Head of caudate nucleus (tissue), 42 donors: ENCODE measurements at regions not wholly inside any gene's neighbourhood (a gene's known extent, or its start where the extent isn't known, plus 50 kb on each side); places are given as distances from the start of the nearest gene placed in this dataset.
"Not testable (repeated sequence)": the region's sequence is repeated elsewhere in the genome, so short reads cannot be mapped to it uniquely, and the experiment has no call there.

Experiments
- DNase-seq, 42 donors: peaks; one replicate each; pipeline versions ENCODE4 v3.0.0 to v3.0.0-alpha.2; 2020 to 2021; ENCODE audit warnings: mixed read lengths in 7 of 42
- intact Hi-C: fragments of 100-400 bp; cut with DNase I; formaldehyde crosslinking; loops from one replicate; pipeline ENCODE4 v1.15.0; 2022

DNA sequence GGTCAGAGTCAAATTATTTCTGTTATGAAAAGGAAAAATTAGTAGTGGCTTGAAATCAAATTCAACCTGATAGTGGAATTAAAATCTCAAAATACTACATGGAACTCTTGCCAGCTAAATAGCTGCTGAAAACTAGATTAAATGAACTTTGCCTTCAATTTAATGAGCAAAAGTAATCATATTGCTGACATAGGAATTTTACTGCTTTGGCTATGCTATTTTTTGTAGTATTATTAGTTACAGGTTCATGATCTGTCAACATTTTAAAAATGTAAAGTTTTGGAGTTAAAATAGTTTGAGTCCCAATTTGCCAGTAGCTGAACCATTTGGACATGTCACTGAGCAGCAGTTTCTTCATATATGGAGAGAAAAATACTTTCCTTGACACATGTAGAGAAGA, 81.4 kb downstream of the RERGL start:
- intact Hi-C loops, result no loop called here
- no peak for DNase-seq

DNA sequence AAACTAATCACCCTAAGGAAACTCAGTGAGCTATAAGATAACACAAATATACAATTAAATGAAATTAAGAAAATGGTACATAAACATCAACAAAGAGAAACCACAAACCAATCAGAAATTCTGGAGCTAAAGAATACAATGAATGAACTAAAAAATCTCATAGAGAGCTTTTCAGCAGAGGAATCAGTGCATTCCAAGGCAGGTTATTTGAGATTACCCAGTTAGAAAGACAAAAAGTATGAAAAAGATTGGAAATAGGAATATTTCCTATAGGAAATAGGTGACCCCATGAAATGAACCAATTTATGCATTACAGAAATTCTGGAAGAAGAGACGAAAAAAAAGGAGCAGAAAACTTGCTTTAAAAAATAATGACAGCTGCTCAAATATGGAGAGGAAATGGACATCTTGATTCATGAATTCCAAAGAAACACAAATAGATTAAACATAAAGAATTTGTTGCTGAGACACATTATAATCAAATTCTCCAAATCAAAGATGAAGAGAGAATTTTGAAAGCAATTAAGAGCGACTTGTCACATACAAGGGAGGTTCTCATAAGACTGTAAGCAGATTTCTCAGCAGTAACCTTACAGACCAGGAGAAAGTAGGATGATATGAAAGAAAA, 90.7 kb downstream of the RERGL start:
- intact Hi-C loops, result no loop called here
- no peak for DNase-seq

GRCh38 chr12:17992002-17992656, 97.9 kb downstream of the RERGL start:
- DNase-seq, result peak in 30 of 42 donors; percentile 8 to 78 (median 46)
- intact Hi-C loops, result no loop called here

DNA sequence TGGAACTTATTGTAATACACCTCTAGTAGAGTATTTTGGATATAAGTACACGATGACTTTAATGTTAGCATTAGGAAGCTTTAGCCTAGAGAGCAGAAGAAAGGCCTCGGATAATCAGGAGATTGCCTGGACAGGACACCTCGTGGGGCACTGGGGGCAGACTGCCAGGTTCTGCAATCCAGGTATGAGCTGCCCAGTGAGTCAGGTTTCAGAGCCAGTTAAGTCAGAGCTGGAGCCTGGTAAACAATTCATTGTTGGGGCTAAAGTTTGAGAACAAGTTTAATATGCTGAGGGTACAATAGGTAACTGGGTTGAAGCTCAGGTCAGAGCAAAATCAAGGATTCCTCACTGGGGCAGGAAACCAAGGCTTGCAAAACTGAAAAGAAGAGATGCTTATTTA, 107.4 kb downstream of the RERGL start:
- intact Hi-C loops, result no loop called here
- no peak for DNase-seq

GRCh38 chr12:17976202-17976601, 113.8 kb downstream of the RERGL start:
- no peak for DNase-seq
- intact Hi-C loops, result no loop called here

- DNase-seq, result no peak
- intact Hi-C loops, result no loop called here
These were observed 114.2 kb downstream of the RERGL start for GRCh38 chr12:17975763-17976162.

DNA sequence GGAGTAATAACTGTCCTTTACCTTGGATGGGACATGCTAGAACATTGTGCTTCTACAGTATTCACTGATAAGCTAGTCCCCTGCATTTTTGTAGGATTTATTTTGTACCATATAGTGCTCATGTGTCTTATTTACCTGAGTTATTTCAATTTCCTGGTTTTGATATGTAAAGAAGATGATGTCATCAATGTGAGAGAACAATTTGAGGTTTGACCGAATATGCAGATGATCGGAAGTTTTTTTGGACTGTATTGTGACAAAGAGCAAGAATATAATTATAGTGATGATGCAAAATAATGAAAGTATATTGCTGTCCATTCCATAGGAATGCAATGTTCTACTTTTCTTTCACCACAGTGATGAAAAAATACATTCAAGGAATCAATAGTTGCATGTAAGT, 114.8 kb downstream of the RERGL start:
- intact Hi-C loops, result no loop called here
- DNase-seq, result no peak

GRCh38 chr12:17971850-17972249, 118.1 kb downstream of the RERGL start:
- intact Hi-C loops, result no loop called here
- DNase-seq, result no peak

DNA sequence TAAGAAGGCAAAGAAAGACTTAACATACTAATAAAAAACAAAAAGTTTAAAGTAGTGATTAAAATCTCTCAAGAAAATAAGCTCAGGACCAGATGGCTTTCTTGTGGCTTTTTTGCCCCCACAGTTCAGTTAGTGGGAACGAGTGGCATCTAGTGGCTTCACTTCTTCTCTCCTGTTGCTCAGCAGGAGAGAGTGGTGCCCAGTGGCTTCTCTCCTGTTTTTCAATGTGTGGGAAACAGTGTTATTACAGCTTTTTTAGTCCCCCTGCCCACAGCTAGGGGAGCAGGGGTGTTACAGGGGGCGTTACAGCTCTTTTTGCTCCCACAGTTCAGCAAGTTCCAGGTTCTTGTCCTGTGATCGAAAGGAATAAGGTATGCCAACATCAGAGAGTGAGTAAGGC, 135.2 kb downstream of the RERGL start:
- intact Hi-C loops, result no loop called here
- no peak for DNase-seq

GRCh38 chr12:17950898-17951297, 139.1 kb downstream of the RERGL start:
- intact Hi-C loops, result no loop called here

GRCh38 chr12:17949558-17950141, 140.3 kb downstream of the RERGL start:
- DNase-seq, result no peak
- intact Hi-C loops, result no loop called here

More at GRCh38 chr12:17950898-17951297, 139.1 kb downstream of the RERGL start:
- no peak for DNase-seq

DNA sequence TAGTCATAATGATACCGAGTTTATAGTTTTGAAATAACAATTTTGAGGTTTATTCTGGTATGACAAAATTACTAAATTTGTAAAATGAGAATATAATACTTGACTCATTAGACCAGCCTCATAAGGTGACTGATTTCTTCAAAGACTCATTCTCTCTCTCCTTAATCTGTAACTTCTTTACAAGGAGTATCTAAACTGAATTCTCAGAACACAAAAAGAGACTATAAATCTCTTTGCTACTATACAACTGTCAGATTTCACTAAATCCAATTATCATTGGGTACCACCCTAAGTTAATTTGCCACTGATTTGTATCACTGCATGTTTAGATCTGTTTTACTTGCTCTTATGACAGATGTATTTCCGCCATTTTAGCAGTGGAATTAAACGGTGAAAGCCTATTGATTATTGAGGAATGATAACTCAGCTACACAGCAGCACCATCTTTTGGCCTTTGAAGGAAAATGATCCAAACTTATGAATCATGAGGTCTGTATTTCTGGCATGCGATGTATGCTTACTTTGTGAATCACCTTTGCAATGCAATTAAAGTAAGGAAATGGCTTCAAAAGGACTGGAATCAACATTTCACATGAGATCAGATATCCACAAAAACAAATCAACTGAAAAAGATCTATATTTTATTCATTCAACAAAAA, 161.2 kb downstream of the RERGL start:
- peak in 2 of 42 donors; percentile 12 to 22 for DNase-seq
- intact Hi-C loops, result no loop called here

DNA sequence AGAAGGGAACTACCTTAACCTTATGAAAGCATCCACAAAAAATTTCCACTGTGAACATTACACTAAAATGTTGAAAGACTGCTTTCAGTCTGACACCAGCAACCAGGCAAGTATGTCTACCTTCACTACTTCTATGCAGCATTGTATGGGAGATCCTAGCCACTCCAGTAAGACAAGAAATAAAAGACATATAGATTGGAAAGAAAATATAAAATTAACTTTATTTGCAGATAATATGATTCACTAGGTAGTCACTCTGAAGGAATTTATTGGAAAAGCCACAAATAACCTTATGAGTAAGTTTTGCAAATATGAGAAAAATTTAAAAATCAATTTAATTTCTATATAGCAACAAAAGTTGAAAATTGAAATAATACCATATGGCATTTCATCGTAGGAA, 172.0 kb downstream of the RERGL start:
- DNase-seq, result no peak
- intact Hi-C loops, result no loop called here

DNA sequence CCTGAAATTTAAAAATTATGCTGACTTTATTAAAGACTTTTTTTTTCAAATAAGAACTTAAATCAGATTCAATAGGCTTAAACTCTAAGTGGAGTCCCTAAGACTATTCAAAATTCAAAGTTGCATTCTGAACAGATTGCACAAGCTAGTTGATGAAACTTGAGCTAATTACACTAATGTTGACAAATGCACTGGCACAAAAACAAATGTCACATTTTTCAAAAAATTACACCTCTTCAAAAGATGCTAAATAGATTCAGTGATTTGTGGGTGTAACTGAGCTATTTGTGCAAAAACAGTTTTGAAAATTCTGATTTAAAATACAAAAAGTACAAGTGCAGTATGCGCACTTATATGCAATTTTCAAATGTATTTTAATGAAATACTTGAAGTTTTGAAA, 205.4 kb downstream of the RERGL start:
- intact Hi-C loops, result no loop called here
- no peak for DNase-seq

- DNase-seq, result no peak
- intact Hi-C loops, result no loop called here
These were observed 211.3 kb downstream of the RERGL start for GRCh38 chr12:17878714-17879113.

GRCh38 chr12:17875230-17875629, 214.8 kb downstream of the RERGL start:
- no peak for DNase-seq
- intact Hi-C loops, result no loop called here

DNA sequence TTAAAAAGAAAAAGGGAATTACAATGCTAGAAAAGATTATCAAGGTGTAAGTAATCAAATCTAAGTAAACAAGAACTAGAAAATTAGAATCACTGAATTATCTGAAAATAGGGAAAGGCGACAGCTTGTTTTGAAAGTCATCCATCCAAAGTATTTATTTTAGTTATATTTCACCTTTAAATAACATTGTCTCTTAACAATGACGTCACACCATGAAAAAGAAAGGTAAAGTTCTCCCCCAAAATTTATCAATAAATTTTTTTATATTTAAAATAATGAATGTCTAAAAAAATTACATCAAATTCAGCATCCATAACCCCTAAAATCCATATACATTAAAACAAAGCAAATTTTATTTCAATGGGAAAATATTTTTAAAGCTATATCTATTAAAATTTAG, 223.2 kb downstream of the RERGL start:
- no peak for DNase-seq
- intact Hi-C loops, result no loop called here

GRCh38 chr12:17855548-17855947, 234.4 kb downstream of the RERGL start:
- DNase-seq, intact Hi-C loops: not testable (repeated sequence)

DNA sequence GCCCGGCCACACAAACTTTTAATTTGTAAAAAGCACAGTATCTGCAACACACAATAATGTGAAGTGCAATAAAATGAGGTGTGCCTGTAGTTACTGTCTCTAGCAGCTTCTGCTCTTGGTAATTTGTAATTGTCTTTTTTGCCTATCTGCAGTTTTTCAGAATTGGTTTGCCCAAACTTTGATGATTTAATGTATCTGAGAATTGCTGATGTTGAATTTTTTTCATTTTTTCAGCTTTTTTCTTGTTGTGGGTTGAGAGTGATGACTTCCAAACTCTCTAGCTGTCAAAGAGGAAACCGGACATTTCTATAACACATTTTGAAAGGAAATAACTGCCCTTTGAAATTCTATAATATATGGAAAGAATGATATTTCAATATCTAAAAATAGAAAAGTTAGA, 236.9 kb downstream of the RERGL start:
- intact Hi-C loops, result loop anchor here (5.0 kb wide), 1 partner anchor 86 kb away; no protein-coding TSS in a partner anchor
- DNase-seq, result no peak

DNA sequence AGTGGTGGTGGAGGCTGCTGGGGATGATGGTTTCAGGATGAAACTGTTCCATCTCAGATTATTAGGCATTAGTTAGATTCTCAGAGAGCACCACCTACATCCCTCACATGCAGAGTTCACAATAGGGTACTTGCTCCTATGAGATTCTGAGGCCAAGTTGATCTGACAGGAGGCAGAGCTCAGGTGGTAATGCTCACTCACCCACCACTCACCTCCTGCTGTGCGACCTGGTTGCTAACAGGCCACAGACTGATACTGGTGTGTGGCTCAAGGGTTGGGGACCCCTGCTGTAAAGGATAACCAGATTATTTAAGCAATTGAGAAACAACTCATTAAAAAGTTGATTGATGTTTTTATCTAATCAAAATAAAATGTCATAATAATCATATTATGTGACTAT, 248.5 kb downstream of the RERGL start:
- intact Hi-C loops, result no loop called here
- DNase-seq, result no peak
